ENCODE measurements at regions not wholly inside any gene's neighbourhood (a gene's known extent, or its start where the extent isn't known, plus 50 kb on each side); places are given as distances from the start of the nearest gene placed in this dataset.

GRCh38 chr9:24258626-24259025 is 287.1 kb downstream of the IZUMO3 start:
- no peak for TF ChIP-seq CEBPZ (IDR thresholded peaks at IDR 0.05; ENCODE audit: low read length)
- TF ChIP-seq CTCF (CRISPR knock-in tag; IDR thresholded peaks at IDR 0.05) = no peak
